IPS-15b (cell line): ENCODE measurements at regions not wholly inside any gene's neighbourhood (a gene's known extent, or its start where the extent isn't known, plus 50 kb on each side); places are given as distances from the start of the nearest gene placed in this dataset.
"Not testable (repeated sequence)": the region's sequence is repeated elsewhere in the genome, so short reads cannot be mapped to it uniquely, and the experiment has no call there.

Experiments
- H3K27me3 ChIP-seq: one replicate; pipeline ENCODE4 v1.6.1; 2013; ENCODE audit warnings: low read length; ENCODE audit not compliant: control insufficient read depth, insufficient read depth
- H3K36me3 ChIP-seq: one replicate; pipeline ENCODE4 v1.6.1; 2013; ENCODE audit warnings: low read length; ENCODE audit not compliant: control insufficient read depth, insufficient read depth
- H3K4me1 ChIP-seq: one replicate; pipeline ENCODE4 v1.6.1; 2013; ENCODE audit warnings: mild to moderate bottlenecking, low read length; ENCODE audit not compliant: control insufficient read depth, insufficient read depth
- H3K4me3 ChIP-seq: one replicate; pipeline ENCODE4 v1.5.1; 2013; ENCODE audit warnings: low read depth, low read length
- H3K9ac ChIP-seq: one replicate; pipeline ENCODE4 v1.6.1; 2013; ENCODE audit warnings: low read depth, mild to moderate bottlenecking, low read length
- H3K9me3 ChIP-seq: one replicate; pipeline ENCODE4 v1.6.1; 2013; ENCODE audit warnings: mild to moderate bottlenecking, low read length; ENCODE audit not compliant: control insufficient read depth, insufficient read depth

GRCh38 chr4:18689308-18690115 is 668.0 kb upstream of the LCORL start:
- Histone ChIP-seq H3K9ac (no peak overlapping the region), H3K9me3 (no peaks in the 10 kb centered on the region), H3K4me1 (peaks cover 33% of the 10 kb centered on the region), H3K36me3 (no peaks in the 10 kb centered on the region), H3K27me3 (no peaks in the 10 kb centered on the region), H3K4me3 (no peak overlapping the region)

GRCh38 chr4:18688351-18688750 is 666.8 kb upstream of the LCORL start:
- H3K27me3 ChIP-seq, H3K9ac ChIP-seq, H3K4me3 ChIP-seq, H3K9me3 ChIP-seq, H3K36me3 ChIP-seq: not testable (repeated sequence)
- H3K4me1 ChIP-seq, result peaks cover 30% of the 10 kb centered on the region

GRCh38 chr4:18686338-18687037 is 664.9 kb upstream of the LCORL start:
- H3K36me3 ChIP-seq, result no peaks in the 10 kb centered on the region
- no peaks in the 10 kb centered on the region for H3K9me3 ChIP-seq
- H3K27me3 ChIP-seq, result no peaks in the 10 kb centered on the region
- no peak overlapping the region for H3K9ac ChIP-seq
- H3K4me3 ChIP-seq, result no peak overlapping the region
- H3K4me1 ChIP-seq, result peaks cover 15% of the 10 kb centered on the region

GRCh38 chr4:18684932-18685331 is 663.4 kb upstream of the LCORL start:
- Histone ChIP-seq H3K4me1 (peaks cover 5% of the 10 kb centered on the region), H3K36me3 (no peaks in the 10 kb centered on the region), H3K9ac (no peak overlapping the region), H3K4me3 (no peak overlapping the region), H3K9me3 (no peaks in the 10 kb centered on the region), H3K27me3 (no peaks in the 10 kb centered on the region)

GRCh38 chr4:18676526-18676915 is 655.0 kb upstream of the LCORL start:
- no peaks in the 10 kb centered on the region for H3K9me3 ChIP-seq
- no peaks in the 10 kb centered on the region for H3K4me1 ChIP-seq
- no peaks in the 10 kb centered on the region for H3K27me3 ChIP-seq
- no peaks in the 10 kb centered on the region for H3K36me3 ChIP-seq
- H3K4me3 ChIP-seq, result no peak overlapping the region
- H3K9ac ChIP-seq, result no peak overlapping the region

- Histone ChIP-seq H3K4me3 (no peak overlapping the region), H3K9ac (no peak overlapping the region), H3K4me1 (no peaks in the 10 kb centered on the region), H3K36me3 (no peaks in the 10 kb centered on the region), H3K9me3 (no peaks in the 10 kb centered on the region), H3K27me3 (no peaks in the 10 kb centered on the region)
Observed at GRCh38 chr4:18675586-18676525, 654.3 kb upstream of the LCORL start.

GRCh38 chr4:18670034-18670433 is 648.5 kb upstream of the LCORL start:
- Histone ChIP-seq H3K4me3 (no peak overlapping the region), H3K27me3 (no peaks in the 10 kb centered on the region), H3K9ac (no peak overlapping the region), H3K9me3 (no peaks in the 10 kb centered on the region), H3K36me3 (no peaks in the 10 kb centered on the region), H3K4me1 (no peaks in the 10 kb centered on the region)

GRCh38 chr4:18669390-18669789 is 647.8 kb upstream of the LCORL start:
- Histone ChIP-seq H3K4me3 (no peak overlapping the region), H3K9ac (no peak overlapping the region), H3K36me3 (no peaks in the 10 kb centered on the region), H3K9me3 (no peaks in the 10 kb centered on the region), H3K4me1 (no peaks in the 10 kb centered on the region), H3K27me3 (no peaks in the 10 kb centered on the region)

- H3K4me1 ChIP-seq, result no peaks in the 10 kb centered on the region
- H3K9me3 ChIP-seq, result no peaks in the 10 kb centered on the region
- H3K9ac ChIP-seq, result no peak overlapping the region
- no peak overlapping the region for H3K4me3 ChIP-seq
- no peaks in the 10 kb centered on the region for H3K36me3 ChIP-seq
- no peaks in the 10 kb centered on the region for H3K27me3 ChIP-seq
Observed at GRCh38 chr4:18666322-18666721, 644.8 kb upstream of the LCORL start.

GRCh38 chr4:18664171-18664570 is 642.6 kb upstream of the LCORL start:
- Histone ChIP-seq H3K36me3 (no peaks in the 10 kb centered on the region), H3K27me3 (no peaks in the 10 kb centered on the region)

GRCh38 chr4:18645351-18645750 is 623.8 kb upstream of the LCORL start:
- H3K4me1 ChIP-seq, result no peaks in the 10 kb centered on the region
- H3K36me3 ChIP-seq, result no peaks in the 10 kb centered on the region
- H3K9ac ChIP-seq, result no peak overlapping the region
- no peaks in the 10 kb centered on the region for H3K27me3 ChIP-seq
- H3K9me3 ChIP-seq, result no peaks in the 10 kb centered on the region
- no peak overlapping the region for H3K4me3 ChIP-seq

More at GRCh38 chr4:18664171-18664570, 642.6 kb upstream of the LCORL start:
- H3K4me1 ChIP-seq, result no peaks in the 10 kb centered on the region
- H3K9ac ChIP-seq, result no peak overlapping the region
- no peaks in the 10 kb centered on the region for H3K9me3 ChIP-seq
- H3K4me3 ChIP-seq, result no peak overlapping the region
